OCI-LY1 (cell line): ENCODE measurements at regions not wholly inside any gene's neighbourhood (a gene's known extent, or its start where the extent isn't known, plus 50 kb on each side); places are given as distances from the start of the nearest gene placed in this dataset.
"Not testable (repeated sequence)": the region's sequence is repeated elsewhere in the genome, so short reads cannot be mapped to it uniquely, and the experiment has no call there.

ENCODE experiments used
- H2AFZ ChIP-seq: fragments of 200-600 bp; sonication (generic), shearing (Covaris generic); 2 replicates; pipeline ENCODE4 v1.6.0; 2014; ENCODE audit warnings: antibody characterized with exemption, mild to moderate bottlenecking, low read length
- H3F3A ChIP-seq: fragments of 200-600 bp; sonication (generic), shearing (Covaris generic); 2 replicates; pipeline ENCODE4 v1.6.0; 2014; ENCODE audit warnings: mild to moderate bottlenecking, antibody characterized with exemption, low read length, moderate library complexity; ENCODE audit not compliant: insufficient read depth
- H3K27ac ChIP-seq: fragments of 200-600 bp; sonication (generic); 2 replicates; pipeline ENCODE4 v1.5.1; 2014; ENCODE audit warnings: low read length, mixed run types, mild to moderate bottlenecking, low read depth; ENCODE audit not compliant: poor library complexity, severe bottlenecking
- H3K27me3 ChIP-seq: fragments of 200-600 bp; sonication (generic); 2 replicates; pipeline ENCODE4 v1.6.0; 2014; ENCODE audit warnings: antibody characterized with exemption, mild to moderate bottlenecking, low read length, moderate library complexity; ENCODE audit not compliant: insufficient read depth
- H3K36me3 ChIP-seq: fragments of 200-600 bp; sonication (generic); 2 replicates; pipeline ENCODE4 v1.6.1; 2014; ENCODE audit warnings: mild to moderate bottlenecking, antibody characterized with exemption, low read length, moderate library complexity, mixed read lengths; ENCODE audit not compliant: insufficient read depth
- H3K4me1 ChIP-seq: fragments of 200-600 bp; sonication (generic); 2 replicates; pipeline ENCODE4 v1.5.1; 2014; ENCODE audit warnings: mild to moderate bottlenecking, low read length, moderate library complexity; ENCODE audit not compliant: insufficient read depth, severe bottlenecking
- H3K4me2 ChIP-seq: fragments of 200-600 bp; sonication (generic), shearing (Covaris generic); 2 replicates; pipeline ENCODE4 v1.6.1; 2014; ENCODE audit warnings: low read length
- H3K4me3 ChIP-seq: fragments of 200-600 bp; sonication (generic); 2 replicates; pipeline ENCODE4 v1.5.1; 2014; ENCODE audit warnings: low read length, low read depth, mild to moderate bottlenecking, mixed read lengths; ENCODE audit not compliant: poor library complexity, severe bottlenecking
- H3K79me2 ChIP-seq: fragments of 200-600 bp; shearing (Covaris generic); 2 replicates; pipeline ENCODE4 v1.6.1; 2016; ENCODE audit warnings: mixed run types, low read length, mixed read lengths; ENCODE audit not compliant: insufficient read depth
- H3K9ac ChIP-seq: fragments of 200-600 bp; sonication (generic), shearing (Covaris generic); 2 replicates; pipeline ENCODE4 v1.6.1; 2014; ENCODE audit warnings: mild to moderate bottlenecking, low read length, mixed read lengths
- H3K9me2 ChIP-seq: fragments of 200-600 bp; sonication (generic), shearing (Covaris generic); 2 replicates; pipeline ENCODE4 v1.6.1; 2014; ENCODE audit warnings: low read depth, mild to moderate bottlenecking, low read length, mixed read lengths
- H3K9me3 ChIP-seq: fragments of 200-600 bp; shearing (Covaris generic); 2 replicates; pipeline ENCODE4 v1.6.1; 2014; ENCODE audit warnings: low read length, mixed read lengths
- H4K20me1 ChIP-seq: fragments of 200-600 bp; sonication (generic), shearing (Covaris generic); 2 replicates; pipeline ENCODE4 v1.6.0; 2016; ENCODE audit warnings: mild to moderate bottlenecking, low read length; ENCODE audit not compliant: insufficient read depth
- CTCF ChIP-seq: fragments of 200-600 bp; sonication (generic), shearing (Covaris generic); IDR thresholded peaks from 2 replicates; pipeline ENCODE4 v1.5.1; 2017; ENCODE audit warnings: mild to moderate bottlenecking, antibody characterized with exemption, low read length, moderate library complexity, mixed read lengths
- EZH2 ChIP-seq: fragments of 200-600 bp; sonication (generic), shearing (Covaris generic); IDR thresholded peaks from 2 replicates; pipeline ENCODE4 v1.8.0; 2017; ENCODE audit warnings: borderline replicate concordance, mixed run types, mild to moderate bottlenecking, antibody characterized with exemption, low read length, moderate library complexity, mixed read lengths

GRCh38 chr2:187610450-187610849 lies 56.2 kb upstream of the TFPI start:
- not testable (repeated sequence) for H3K4me2 ChIP-seq, H3K36me3 ChIP-seq, H3K9me2 ChIP-seq, H3K27me3 ChIP-seq, H4K20me1 ChIP-seq, H3K4me3 ChIP-seq, H3F3A ChIP-seq, H2AFZ ChIP-seq, H3K79me2 ChIP-seq, H3K9me3 ChIP-seq, H3K9ac ChIP-seq, H3K4me1 ChIP-seq, H3K27ac ChIP-seq

- no peaks in the 10 kb centered on the region for H3K9me3 ChIP-seq
- H3K27ac ChIP-seq, result no peak overlapping the region
- no peak overlapping the region for H3K4me2 ChIP-seq
- H3K36me3 ChIP-seq, result no peaks in the 10 kb centered on the region
- no peak overlapping the region for H2AFZ ChIP-seq
- H3K9me2 ChIP-seq, result no peaks in the 10 kb centered on the region
- H3K9ac ChIP-seq, result no peak overlapping the region
- H3K27me3 ChIP-seq, result no peaks in the 10 kb centered on the region
- no peaks in the 10 kb centered on the region for H3F3A ChIP-seq
- H3K79me2 ChIP-seq, result no peaks in the 10 kb centered on the region
- no peaks in the 10 kb centered on the region for H3K4me1 ChIP-seq
- H4K20me1 ChIP-seq, result no peaks in the 10 kb centered on the region
- no peak overlapping the region for H3K4me3 ChIP-seq
- TF ChIP-seq CTCF, result no peak
- no peak for TF ChIP-seq EZH2
Observed at GRCh38 chr2:187612857-187613256, 58.6 kb upstream of the TFPI start.

GRCh38 chr2:187614756-187615155 lies 60.5 kb upstream of the TFPI start:
- Histone ChIP-seq H3K36me3 (no peaks in the 10 kb centered on the region), H3K4me2 (no peak overlapping the region), H3K4me3 (no peak overlapping the region), H3K27me3 (no peaks in the 10 kb centered on the region), H3F3A (no peaks in the 10 kb centered on the region), H3K4me1 (peaks cover 4% of the 10 kb centered on the region), H3K9ac (no peak overlapping the region), H3K27ac (no peak overlapping the region), H2AFZ (no peak overlapping the region), H3K79me2 (no peaks in the 10 kb centered on the region), H4K20me1 (no peaks in the 10 kb centered on the region), H3K9me2 (no peaks in the 10 kb centered on the region), H3K9me3 (no peaks in the 10 kb centered on the region)
- TF ChIP-seq CTCF (no peak), EZH2 (no peak)

GRCh38 chr2:187615364-187615763 lies 61.1 kb upstream of the TFPI start:
- Histone ChIP-seq H3K36me3 (no peaks in the 10 kb centered on the region), H3K9ac (no peak overlapping the region), H3K9me3 (no peaks in the 10 kb centered on the region), H4K20me1 (no peaks in the 10 kb centered on the region), H3K4me2 (no peak overlapping the region), H2AFZ (no peak overlapping the region), H3F3A (no peaks in the 10 kb centered on the region), H3K9me2 (no peaks in the 10 kb centered on the region), H3K4me1 (peaks cover 4% of the 10 kb centered on the region), H3K79me2 (no peaks in the 10 kb centered on the region), H3K4me3 (no peak overlapping the region), H3K27me3 (no peaks in the 10 kb centered on the region), H3K27ac (no peak overlapping the region)
- no peak for TF ChIP-seq EZH2
- no peak for TF ChIP-seq CTCF
